IMR-90 (cell line): ENCODE measurements at regions not wholly inside any gene's neighbourhood (a gene's known extent, or its start where the extent isn't known, plus 50 kb on each side); places are given as distances from the start of the nearest gene placed in this dataset.

Experiments
- ATAC-seq: fragments of 200-7000 bp; cut with Tn5 transposase; 2 replicates; pipeline ENCODE4 v1.9.1; 2020; ENCODE audit warnings: low read depth, mild to moderate bottlenecking, moderate library complexity
- BruUV-seq: library from RNA; stranded (reverse); fragments of 400-500 nt; replicated peaks from 2 replicates; lab custom pipeline; 2021; lab: Mats Ljungman, UMichigan
- CTCF ChIA-PET: fragments of 300-600 bp; formaldehyde crosslinking; extraction: SDS; loops from one replicate; lab custom pipeline; 2021; ENCODE audit warnings: antibody characterized with exemption; lab: Yijun Ruan, JAX
- POLR2A ChIA-PET: fragments of 300-600 bp; sonication (Branson Sonifier 250); formaldehyde crosslinking; loops from one replicate; lab custom pipeline; 2022; ENCODE audit warnings: antibody characterized with exemption; ENCODE audit not compliant: unreplicated experiment; lab: Charles Lee
- DNase-seq: peaks from one replicate; pipeline ENCODE4 v3.0.0; 2013
- H2AFZ ChIP-seq: replicated peaks from 2 replicates; pipeline ENCODE3; 2013; ENCODE audit warnings: low read length, mild to moderate bottlenecking; ENCODE audit not compliant: poor library complexity
- H2AK5ac ChIP-seq: 2 replicates; pipeline ENCODE4 v1.6.1; 2013; ENCODE audit warnings: low read depth, low read length, inconsistent platforms
- H2AK9ac ChIP-seq: replicated peaks from 2 replicates; pipeline ENCODE3; 2013; ENCODE audit warnings: mild to moderate bottlenecking, low read depth, low read length, moderate library complexity; ENCODE audit not compliant: poor library complexity
- H2BK120ac ChIP-seq: 2 replicates; pipeline ENCODE4 v1.6.1; 2013; ENCODE audit warnings: low read depth, low read length, inconsistent platforms
- H2BK15ac ChIP-seq: 3 replicates; pipeline ENCODE4 v1.6.1; 2013; ENCODE audit warnings: low read depth, low read length, inconsistent platforms
- H2BK20ac ChIP-seq: 2 replicates; pipeline ENCODE4 v1.6.1; 2013; ENCODE audit warnings: low read depth, mild to moderate bottlenecking, inconsistent platforms, low read length, moderate library complexity
- H2BK5ac ChIP-seq: 2 replicates; pipeline ENCODE4 v1.6.1; 2013; ENCODE audit warnings: mild to moderate bottlenecking, low read depth, low read length, inconsistent platforms; ENCODE audit not compliant: poor library complexity, severe bottlenecking
- H3K14ac ChIP-seq: replicated peaks from 2 replicates; pipeline ENCODE4 v1.6.1; 2013; ENCODE audit warnings: low read depth, low read length, inconsistent platforms
- H3K18ac ChIP-seq: 2 replicates; pipeline ENCODE4 v1.6.1; 2013; ENCODE audit warnings: low read depth, low read length, control low read depth
- H3K23ac ChIP-seq: 2 replicates; pipeline ENCODE4 v1.6.1; 2013; ENCODE audit warnings: low read depth, low read length, inconsistent platforms
- H3K27ac ChIP-seq: 2 replicates; pipeline ENCODE4 v1.5.1; 2013; ENCODE audit warnings: mild to moderate bottlenecking, control low read depth, low read length; ENCODE audit not compliant: insufficient read depth
- H3K27me3 ChIP-seq: 2 replicates; pipeline ENCODE4 v1.6.1; 2013; ENCODE audit warnings: low read length; ENCODE audit not compliant: control insufficient read depth, insufficient read depth
- H3K36me3 ChIP-seq: 2 replicates; pipeline ENCODE4 v1.6.1; 2013; ENCODE audit warnings: low read length, mixed read lengths; ENCODE audit not compliant: control insufficient read depth, insufficient read depth
- H3K4ac ChIP-seq: 2 replicates; pipeline ENCODE4 v1.6.1; 2013; ENCODE audit warnings: low read depth, low read length, inconsistent platforms
- H3K4me1 ChIP-seq: 2 replicates; pipeline ENCODE4 v1.6.1; 2013; ENCODE audit warnings: low read length, mixed read lengths; ENCODE audit not compliant: control insufficient read depth, insufficient read depth
- H3K4me2 ChIP-seq: 2 replicates; pipeline ENCODE4 v1.6.1; 2013; ENCODE audit warnings: low read depth, mild to moderate bottlenecking, control low read depth, low read length, moderate library complexity
- H3K4me3 ChIP-seq: 2 replicates; pipeline ENCODE4 v1.5.1; 2013; ENCODE audit warnings: low read depth, mild to moderate bottlenecking, control low read depth, low read length, moderate library complexity; ENCODE audit not compliant: insufficient read depth
- H3K56ac ChIP-seq: 2 replicates; pipeline ENCODE4 v1.6.1; 2013; ENCODE audit warnings: low read length, inconsistent platforms; ENCODE audit not compliant: insufficient read depth; ENCODE audit errors: extremely low read depth
- H3K79me1 ChIP-seq, 2 experiments: 2 replicates each; pipeline ENCODE4 v1.6.1; 2013; ENCODE audit warnings: low read length in 2 of 2, inconsistent platforms in 1 of 2, low read depth in 1 of 2
- H3K9ac ChIP-seq: 2 replicates; pipeline ENCODE4 v1.6.1; 2013; ENCODE audit warnings: low read depth, low read length, control low read depth
- H3K9me1 ChIP-seq: 2 replicates; pipeline ENCODE4 v1.6.1; 2013; ENCODE audit warnings: low read length, inconsistent platforms; ENCODE audit not compliant: insufficient read depth
- H3K9me3 ChIP-seq: 2 replicates; pipeline ENCODE4 v1.6.1; 2013; ENCODE audit warnings: low read length; ENCODE audit not compliant: control insufficient read depth, insufficient read depth
- H4K20me1 ChIP-seq: 2 replicates; pipeline ENCODE4 v1.6.1; 2013; ENCODE audit warnings: low read length, inconsistent platforms; ENCODE audit not compliant: insufficient read depth
- H4K5ac ChIP-seq: 2 replicates; pipeline ENCODE4 v1.6.1; 2013; ENCODE audit warnings: mild to moderate bottlenecking, low read depth, low read length, control low read depth
- H4K8ac ChIP-seq, 2 experiments: 2 replicates each; pipeline ENCODE4 v1.6.1; 2013; ENCODE audit warnings: low read depth in 2 of 2, low read length in 2 of 2, control low read depth in 1 of 2, inconsistent platforms in 1 of 2
- H4K91ac ChIP-seq: 2 replicates; pipeline ENCODE4 v1.6.1; 2013; ENCODE audit warnings: low read depth, low read length, inconsistent platforms; ENCODE audit not compliant: insufficient read depth
- CTCF ChIP-seq: conservative IDR thresholded peaks from 2 replicates; pipeline ENCODE4 v1.5.1; 2012; ENCODE audit warnings: mild to moderate bottlenecking, low read depth, low read length, improper control_type of control experiment
- NFE2L2 ChIP-seq: fragments of 150-350 bp; IDR thresholded peaks from 2 replicates; pipeline ENCODE4 v1.6.1; 2016; ENCODE audit warnings: low read depth, mild to moderate bottlenecking, low read length
- WGBS, 2 experiments: methylation state at CpG; one replicate each; pipeline versions ENCODE4 v1.1.5 to v1.1.7; 2013; ENCODE audit warnings: missing lambda C conversion rate in 2 of 2; ENCODE audit not compliant: insufficient read length in 1 of 2; ENCODE audit errors: extremely low coverage in 2 of 2; 5-methylcytosine and 5-hydroxymethylcytosine counted together
- dilution Hi-C: fragments of 300-500 bp; cut with HindIII; formaldehyde crosslinking; loops from one replicate; pipeline ENCODE4 v1.14.3; 2018; ENCODE audit warnings: low sequenced_read_pairs; ENCODE audit not compliant: unreplicated experiment
- in situ Hi-C: fragments of 300-500 bp; cut with MboI; formaldehyde crosslinking; loops from 3 replicates; pipeline ENCODE4 v1.14.3; 2019; ENCODE audit warnings: low sequenced_read_pairs, inconsistent platforms, mixed read lengths
- intact Hi-C: fragments of 100-400 bp; cut with micrococcal nuclease; formaldehyde crosslinking; loops from 2 replicates; pipeline ENCODE4 v1.10.0; 2022

- no peaks in the 10 kb centered on the region for H3K36me3 ChIP-seq
- H2AK9ac ChIP-seq = no peak overlapping the region
- no CpG with 5 or more reads among the region's 1 CpG for WGBS, 2 experiments
- H3K9ac ChIP-seq = no peak overlapping the region
- dilution Hi-C loops (no loop called here), in situ Hi-C loops (no loop called here), intact Hi-C loops (no loop called here)
- no peak overlapping the region for H3K4me3 ChIP-seq
- CTCF ChIA-PET = no interaction called here
- ATAC-seq (no peak), DNase-seq (no peak)
- H3K4me2 ChIP-seq = no peak overlapping the region
- POLR2A ChIA-PET = no interaction called here
- H4K8ac ChIP-seq = no peak overlapping the region
- no peak overlapping the region for H4K5ac ChIP-seq
- H3K27me3 ChIP-seq = no peaks in the 10 kb centered on the region
- H3K4ac ChIP-seq = no peak overlapping the region
- no peak overlapping the region for H2BK120ac ChIP-seq
- H3K18ac ChIP-seq = no peak overlapping the region
- BruUV-seq = no TSS peak
- H3K27ac ChIP-seq = no peak overlapping the region
- no peaks in the 10 kb centered on the region for H3K4me1 ChIP-seq
- H4K91ac ChIP-seq = no peak overlapping the region
- no peak overlapping the region for H2AFZ ChIP-seq
- no peak overlapping the region for H2BK20ac ChIP-seq
- no peak overlapping the region for H3K23ac ChIP-seq
- no peaks in the 10 kb centered on the region for H4K20me1 ChIP-seq
- H3K14ac ChIP-seq = no peak overlapping the region
- H3K9me3 ChIP-seq = peaks cover 4% of the 10 kb centered on the region
- no peak for TF ChIP-seq NFE2L2
- no peak for TF ChIP-seq CTCF
- no peak overlapping the region for H2BK5ac ChIP-seq
- H3K79me1 ChIP-seq = no peaks in the 10 kb centered on the region
- no peak overlapping the region for H3K56ac ChIP-seq
- H2AK5ac ChIP-seq = no peak overlapping the region
- no peaks in the 10 kb centered on the region for H3K9me1 ChIP-seq
- H2BK15ac ChIP-seq = no peak overlapping the region
Observed at GRCh38 chr18:71625556-71626090, 918.5 kb downstream of the CBLN2 start.
